Stomach (tissue), 8 donors: ENCODE measurements at regions not wholly inside any gene's neighbourhood (a gene's known extent, or its start where the extent isn't known, plus 50 kb on each side); places are given as distances from the start of the nearest gene placed in this dataset.

Experiments used
- DNase-seq, 2 donors: peaks; one replicate each; pipeline versions ENCODE4 v3.0.0 to v3.0.0-alpha.2; 2013 to 2019
- H3K27ac ChIP-seq, 5 donors: fragments of 200-600 bp in 4 of 5; sonication (generic) in 4 of 5; one replicate each; pipeline ENCODE4 v1.5.1; 2013 to 2019; ENCODE audit warnings: mild to moderate bottlenecking in 1 of 5, moderate library complexity in 1 of 5
- H3K27me3 ChIP-seq, 3 donors: fragments of 200-600 bp; sonication (generic); one replicate each; pipeline ENCODE4 v1.5.1; 2017 to 2019; ENCODE audit warnings: mixed run types in 1 of 3
- H3K36me3 ChIP-seq, 4 donors: fragments of 200-600 bp; sonication (generic); 1 replicate in 3 of 4; 2 replicates in 1 of 4; pipeline ENCODE4 v1.5.1; 2016 to 2019
- H3K4me1 ChIP-seq, 4 donors: fragments of 200-600 bp; sonication (generic); one replicate each; pipeline ENCODE4 v1.5.1; 2016 to 2019
- H3K4me3 ChIP-seq, 4 donors: fragments of 200-600 bp; sonication (generic) in 3 of 4; one replicate each; pipeline ENCODE4 v1.5.1; 2016 to 2019; ENCODE audit warnings: mild to moderate bottlenecking in 1 of 4
- H3K9me3 ChIP-seq, 4 donors: fragments of 200-600 bp; sonication (generic); one replicate each; pipeline ENCODE4 v1.5.1; 2016 to 2019
- CTCF ChIP-seq, 7 experiments: fragments of 450-650 bp in 4 of 7; fragments of 200-600 bp in 3 of 7; sonication (generic) in 3 of 7; IDR thresholded peaks; one replicate each; pipeline ENCODE4 v1.5.1; 2016 to 2019; ENCODE audit warnings: antibody characterized with exemption in 7 of 7, control low read depth in 2 of 7, mild to moderate bottlenecking in 1 of 7
- EP300 ChIP-seq: sonication (generic); formaldehyde crosslinking; IDR thresholded peaks from one replicate; pipeline ENCODE4 v1.6.1; 2017; ENCODE audit warnings: antibody characterized with exemption
- POLR2A ChIP-seq, 4 donors: fragments of 450-650 bp; IDR thresholded peaks; one replicate each; pipeline ENCODE4 v1.6.1; 2016; ENCODE audit warnings: antibody characterized with exemption in 4 of 4, control low read depth in 2 of 4, mild to moderate bottlenecking in 1 of 4, moderate library complexity in 1 of 4
- POLR2AphosphoS5 ChIP-seq, 3 donors: sonication (generic); formaldehyde crosslinking; IDR thresholded peaks; one replicate each; pipeline ENCODE4 v1.6.1; 2016; ENCODE audit warnings: antibody characterized with exemption in 3 of 3
- WGBS, 5 donors: extraction: QIAGEN DNeasy Blood & Tissue Kit in 3 of 5; methylation state at CpG; one replicate each; pipeline versions ENCODE4 v1.1.5 to v1.1.7; 2013 to 2018; 5-methylcytosine and 5-hydroxymethylcytosine counted together
- intact Hi-C: fragments of 100-400 bp; cut with DNase I; formaldehyde crosslinking; loops from one replicate; pipeline ENCODE4 v1.15.1; 2023; ENCODE audit warnings: low total_unique reads
- donor health status: healthy with polysubstance abuse.
- donor health status: Bipolar disorder and iron deficiency.
- donor health status: healthy.

- Histone ChIP-seq H3K27ac (no peak overlapping the region), H3K36me3 (no peaks in the 10 kb centered on the region), H3K4me1 (no peaks in the 10 kb centered on the region), H3K4me3 (no peak overlapping the region), H3K9me3 (peaks cover 0 to 22% (median 7%) of the 10 kb centered on the region in 4 donors), H3K27me3 (no peaks in the 10 kb centered on the region)
- intact Hi-C loops: no loop called here
- DNase-seq: no peak
- 16 to 39% (median 30%) methylated on average over 1 of the region's 1 CpG for WGBS, 5 donors
- TF ChIP-seq POLR2AphosphoS5 (IDR thresholded peaks at IDR 0.05) (no peak), CTCF (IDR thresholded peaks at IDR 0.05) (no peak), POLR2A (IDR thresholded peaks at IDR 0.05) (no peak), EP300 (no peak)
Observed at GRCh38 chr1:103387898-103388297, 137.6 kb upstream of the RNPC3 start.

- no peaks in the 10 kb centered on the region for H3K36me3 ChIP-seq
- no peaks in the 10 kb centered on the region for H3K27me3 ChIP-seq
- no peak for DNase-seq
- no peak overlapping the region for H3K27ac ChIP-seq
- intact Hi-C loops: no loop called here
- 78 to 89% (median 84%) methylated on average over 3 of the region's 3 CpGs for WGBS, 5 donors
- no peak for TF ChIP-seq CTCF (IDR thresholded peaks at IDR 0.05)
- TF ChIP-seq EP300: no peak
- no peak for TF ChIP-seq POLR2A (IDR thresholded peaks at IDR 0.05)
- TF ChIP-seq POLR2AphosphoS5 (IDR thresholded peaks at IDR 0.05): no peak
- H3K4me1 ChIP-seq: no peaks in the 10 kb centered on the region
- H3K4me3 ChIP-seq: no peak overlapping the region
- H3K9me3 ChIP-seq: peaks cover 0 to 14% (median 8%) of the 10 kb centered on the region in 4 donors
Observed at GRCh38 chr1:103373991-103374390, 151.5 kb upstream of the RNPC3 start.

- Histone ChIP-seq H3K4me3 (no peak overlapping the region), H3K9me3 (peaks cover 0 to 10% (median 8%) of the 10 kb centered on the region in 4 donors), H3K36me3 (no peaks in the 10 kb centered on the region), H3K4me1 (no peaks in the 10 kb centered on the region), H3K27ac (no peak overlapping the region), H3K27me3 (no peaks in the 10 kb centered on the region)
- no peak for DNase-seq
- intact Hi-C loops: no loop called here
- TF ChIP-seq EP300 (no peak), POLR2AphosphoS5 (IDR thresholded peaks at IDR 0.05) (no peak), POLR2A (IDR thresholded peaks at IDR 0.05) (no peak), CTCF (IDR thresholded peaks at IDR 0.05) (no peak)
Observed at GRCh38 chr1:103372866-103373265, 152.6 kb upstream of the RNPC3 start.

- no peak for TF ChIP-seq POLR2AphosphoS5 (IDR thresholded peaks at IDR 0.05)
- no peak for TF ChIP-seq CTCF (IDR thresholded peaks at IDR 0.05)
- TF ChIP-seq EP300: no peak
- H3K9me3 ChIP-seq: peaks cover 0 to 5% (median 0%) of the 10 kb centered on the region in 4 donors
- no peaks in the 10 kb centered on the region for H3K4me1 ChIP-seq
- intact Hi-C loops: no loop called here
- no peak overlapping the region for H3K4me3 ChIP-seq
- no peak overlapping the region for H3K27ac ChIP-seq
- H3K36me3 ChIP-seq: no peaks in the 10 kb centered on the region
- no peak for DNase-seq
- WGBS, 5 donors: 57 to 64% (median 61%) methylated on average over 2 of the region's 2 CpGs
- no peaks in the 10 kb centered on the region for H3K27me3 ChIP-seq
Observed at GRCh38 chr1:103371234-103371633, 154.3 kb upstream of the RNPC3 start.

GRCh38 chr1:103367186-103367585, 158.3 kb upstream of the RNPC3 start:
- Histone ChIP-seq H3K4me3 (no peak overlapping the region), H3K36me3 (no peaks in the 10 kb centered on the region), H3K4me1 (no peaks in the 10 kb centered on the region), H3K27me3 (no peaks in the 10 kb centered on the region), H3K27ac (no peak overlapping the region), H3K9me3 (no peaks in the 10 kb centered on the region)
- no peak for DNase-seq
- intact Hi-C loops: no loop called here
- 70 to 78% (median 77%) methylated on average over 4 of the region's 4 CpGs for WGBS, 5 donors
- TF ChIP-seq POLR2AphosphoS5 (IDR thresholded peaks at IDR 0.05) (no peak), CTCF (IDR thresholded peaks at IDR 0.05) (no peak), POLR2A (IDR thresholded peaks at IDR 0.05) (no peak), EP300 (no peak)
